H1 (cell line): ENCODE measurements at regions not wholly inside any gene's neighbourhood (a gene's known extent, or its start where the extent isn't known, plus 50 kb on each side); places are given as distances from the start of the nearest gene placed in this dataset.

Experiments
- CTCF ChIA-PET: fragments of 300-600 bp; sonication (Branson Sonifier 250); formaldehyde crosslinking; loops from one replicate; lab custom pipeline; 2021; ENCODE audit not compliant: partially characterized antibody; lab: Charles Lee
- POLR2A ChIA-PET: fragments of 300-600 bp; sonication (Branson Sonifier 250); formaldehyde crosslinking; loops from one replicate; lab custom pipeline; 2021; ENCODE audit warnings: inconsistent platforms; ENCODE audit not compliant: partially characterized antibody; lab: Charles Lee
- DNase-seq, 2 experiments: peaks; one replicate each; pipeline versions ENCODE4 v3.0.0 to v3.0.0-alpha.2; 2010 to 2022; ENCODE audit warnings: low spot score in 2 of 2, low read depth in 1 of 2, mixed read lengths in 1 of 2
- FAIRE-seq: peaks from 2 replicates; lab custom pipeline; 2011; peaks lifted over from hg19 to GRCh38; lab: Jason Lieb, UNC
- H2AFZ ChIP-seq: 2 replicates; pipeline ENCODE4 v1.8.1; 2012; ENCODE audit warnings: low read length, inconsistent platforms
- H2AK5ac ChIP-seq: 2 replicates; pipeline ENCODE4 v1.6.1; 2013; ENCODE audit warnings: low read depth, low read length
- H2BK120ac ChIP-seq: replicated peaks from 2 replicates; pipeline ENCODE3; 2013; ENCODE audit warnings: low read depth, low read length, inconsistent platforms
- H2BK12ac ChIP-seq: 2 replicates; pipeline ENCODE4 v1.6.1; 2013; ENCODE audit warnings: low read depth, low read length
- H2BK15ac ChIP-seq: 2 replicates; pipeline ENCODE4 v1.6.1; 2013; ENCODE audit warnings: low read length
- H2BK20ac ChIP-seq: 2 replicates; pipeline ENCODE4 v1.6.1; 2013; ENCODE audit warnings: low read length
- H2BK5ac ChIP-seq: 2 replicates; pipeline ENCODE4 v1.6.1; 2013; ENCODE audit warnings: low read depth, low read length
- H3K14ac ChIP-seq: 2 replicates; pipeline ENCODE4 v1.6.1; 2013; ENCODE audit warnings: inconsistent platforms; ENCODE audit not compliant: insufficient read length
- H3K18ac ChIP-seq: 2 replicates; pipeline ENCODE4 v1.6.1; 2013; ENCODE audit warnings: low read length; ENCODE audit errors: extremely low read depth
- H3K23ac ChIP-seq: 2 replicates; pipeline ENCODE4 v1.6.1; 2013; ENCODE audit warnings: inconsistent platforms; ENCODE audit not compliant: insufficient read length
- H3K23me2 ChIP-seq: 2 replicates; pipeline ENCODE4 v1.6.1; 2013; ENCODE audit warnings: low read depth, low read length
- H3K27ac ChIP-seq: 2 replicates; pipeline ENCODE4 v1.6.1; 2011; ENCODE audit warnings: low read depth, low read length, inconsistent platforms
- H3K27me3 ChIP-seq, 4 experiments: replicated peaks in 1 of 4; 1 replicate in 1 of 4; 2 replicates in 3 of 4; pipeline versions ENCODE4 v1.6.1 to v1.8.1; 2011 to 2013; ENCODE audit warnings: low read length in 3 of 4, mild to moderate bottlenecking in 3 of 4, inconsistent platforms in 2 of 4, mixed read lengths in 2 of 4, moderate library complexity in 1 of 4; ENCODE audit not compliant: control insufficient read depth in 3 of 4, insufficient read depth in 3 of 4; ENCODE audit errors: extremely low read depth in 1 of 4
- H3K36me3 ChIP-seq, 4 experiments: 2 replicates each; pipeline versions ENCODE4 v1.6.1 to v1.8.1; 2011 to 2013; ENCODE audit warnings: mild to moderate bottlenecking in 4 of 4, low read length in 3 of 4, moderate library complexity in 2 of 4, control low read depth in 1 of 4, inconsistent platforms in 1 of 4; ENCODE audit not compliant: insufficient read depth in 4 of 4, control insufficient read depth in 2 of 4
- H3K4ac ChIP-seq: replicated peaks from 2 replicates; pipeline ENCODE3; 2013; ENCODE audit warnings: low read length, low read depth, mixed read lengths, inconsistent platforms; ENCODE audit not compliant: insufficient read length
- H3K4me1 ChIP-seq, 4 experiments: replicated peaks in 1 of 4; 1 replicate in 1 of 4; 2 replicates in 3 of 4; pipeline versions ENCODE4 v1.6.1 to v1.8.1; 2011 to 2013; ENCODE audit warnings: low read length in 3 of 4, inconsistent platforms in 2 of 4, mixed read lengths in 1 of 4; ENCODE audit not compliant: insufficient read depth in 4 of 4, control insufficient read depth in 3 of 4
- H3K4me2 ChIP-seq, 2 experiments: 2 replicates each; pipeline versions ENCODE4 v1.6.1 to v1.8.1; 2011 to 2013; ENCODE audit warnings: low read depth in 2 of 2, low read length in 2 of 2, control low read depth in 1 of 2, inconsistent platforms in 1 of 2, mild to moderate bottlenecking in 1 of 2; ENCODE audit not compliant: insufficient read depth in 1 of 2
- H3K4me3 ChIP-seq, 4 experiments: fragments of 200-600, 300-600 bp in 1 of 4; sonication (generic), shearing (Covaris generic), sonication (Bioruptor Twin) in 1 of 4; 2 replicates each; pipeline versions ENCODE4 v1.5.1 to v1.8.1; 2011 to 2016; ENCODE audit warnings: low read length in 4 of 4, low read depth in 3 of 4, control low read depth in 2 of 4, inconsistent platforms in 2 of 4, mild to moderate bottlenecking in 2 of 4, mixed read lengths in 1 of 4, moderate library complexity in 1 of 4; ENCODE audit not compliant: insufficient read depth in 2 of 4; ENCODE audit errors: extremely low read depth in 1 of 4
- H3K56ac ChIP-seq: replicated peaks from 2 replicates; pipeline ENCODE3; 2013; ENCODE audit warnings: low read depth, mild to moderate bottlenecking, mixed read lengths, low read length, inconsistent platforms; ENCODE audit not compliant: insufficient read length
- H3K79me1 ChIP-seq: 2 replicates; pipeline ENCODE4 v1.6.1; 2013; ENCODE audit warnings: low read depth, low read length, control low read depth
- H3K79me2 ChIP-seq, 2 experiments: 2 replicates each; pipeline versions ENCODE4 v1.6.1 to v1.8.1; 2012 to 2013; ENCODE audit warnings: low read length in 2 of 2, mild to moderate bottlenecking in 2 of 2, inconsistent platforms in 1 of 2; ENCODE audit not compliant: insufficient read depth in 2 of 2, control insufficient read depth in 1 of 2
- H3K9ac ChIP-seq, 4 experiments: replicated peaks in 1 of 4; 1 replicate in 1 of 4; 2 replicates in 3 of 4; pipeline versions ENCODE4 v1.6.1 to v1.8.1; 2011 to 2013; ENCODE audit warnings: low read depth in 3 of 4, low read length in 3 of 4, control low read depth in 2 of 4, mild to moderate bottlenecking in 2 of 4, moderate library complexity in 2 of 4, inconsistent platforms in 1 of 4; ENCODE audit errors: extremely low read depth in 1 of 4
- H3K9me3 ChIP-seq, 2 experiments: 2 replicates each; pipeline versions ENCODE4 v1.6.1 to v1.8.1; 2012 to 2013; ENCODE audit warnings: mild to moderate bottlenecking in 2 of 2, moderate library complexity in 2 of 2, control low read depth in 1 of 2, inconsistent platforms in 1 of 2, low read depth in 1 of 2, low read length in 1 of 2, mixed read lengths in 1 of 2; ENCODE audit not compliant: insufficient read depth in 2 of 2
- H4K20me1 ChIP-seq, 2 experiments: replicated peaks in 1 of 2; 2 replicates each; pipeline versions ENCODE3 to v1.8.1; 2011 to 2013; ENCODE audit warnings: inconsistent platforms in 2 of 2, low read length in 2 of 2, mild to moderate bottlenecking in 1 of 2; ENCODE audit not compliant: insufficient read depth in 2 of 2, control insufficient read depth in 1 of 2
- H4K5ac ChIP-seq: 2 replicates; pipeline ENCODE4 v1.6.1; 2013; ENCODE audit warnings: low read length, low read depth, mixed read lengths, inconsistent platforms; ENCODE audit not compliant: insufficient read length
- H4K8ac ChIP-seq: 2 replicates; pipeline ENCODE4 v1.8.0; 2013; ENCODE audit warnings: mild to moderate bottlenecking, moderate library complexity, low read length, inconsistent platforms; ENCODE audit not compliant: insufficient read depth; ENCODE audit errors: extremely low read depth
- H4K91ac ChIP-seq: replicated peaks from 2 replicates; pipeline ENCODE3; 2013; ENCODE audit warnings: low read length, mixed read lengths, inconsistent platforms; ENCODE audit not compliant: insufficient read length
- BRCA1 ChIP-seq: IDR thresholded peaks from 2 replicates; pipeline ENCODE4 v1.6.1; 2012; ENCODE audit warnings: low read depth, low read length, improper control_type of control experiment
- CEBPB ChIP-seq: IDR thresholded peaks from 2 replicates; pipeline ENCODE4 v1.6.1; 2012; ENCODE audit warnings: low read depth, low read length
- HDAC6 ChIP-seq: IDR thresholded peaks from one replicate; pipeline ENCODE4 v1.7.1; 2012; ENCODE audit warnings: low read depth, mild to moderate bottlenecking, inconsistent platforms, low read length, moderate library complexity
- KDM5A ChIP-seq: fragments of 200-600 bp; IDR thresholded peaks from 2 replicates; pipeline ENCODE4 v1.7.1; 2012; ENCODE audit warnings: mild to moderate bottlenecking, low read length, inconsistent platforms, mixed read lengths
- NRF1 ChIP-seq: IDR thresholded peaks from 2 replicates; pipeline ENCODE4 v1.6.1; 2011; ENCODE audit warnings: mild to moderate bottlenecking, low read depth, low read length, improper control_type of control experiment
- POLR2AphosphoS5 ChIP-seq: IDR thresholded peaks from 2 replicates; pipeline ENCODE4 v1.6.1; 2011; ENCODE audit warnings: low read depth, low read length
- POU5F1 ChIP-seq: IDR thresholded peaks from 2 replicates; pipeline ENCODE4 v1.6.1; 2011; ENCODE audit warnings: low read depth, mild to moderate bottlenecking, low read length, moderate library complexity
- RXRA ChIP-seq: IDR thresholded peaks from 2 replicates; pipeline ENCODE4 v1.6.1; 2011; ENCODE audit warnings: low read depth, mild to moderate bottlenecking, low read length, moderate library complexity; ENCODE audit not compliant: insufficient read depth
- SP4 ChIP-seq: IDR thresholded peaks from 2 replicates; pipeline ENCODE4 v1.6.1; 2012; ENCODE audit warnings: low read length, inconsistent platforms
- TBP ChIP-seq: IDR thresholded peaks from 2 replicates; pipeline ENCODE4 v1.6.1; 2011; ENCODE audit warnings: low read depth, low read length, improper control_type of control experiment
- ZNF274 ChIP-seq: IDR thresholded peaks from 2 replicates; pipeline ENCODE4 v1.7.0; 2012; ENCODE audit warnings: low read length, borderline replicate concordance; ENCODE audit errors: extremely low read depth
- WGBS, 2 experiments: shearing (Covaris generic) in 1 of 2; methylation state at CpG; one replicate each; pipeline versions ENCODE4 v1.1.6 to v1.1.7; 2013 to 2015; ENCODE audit warnings: low lambda C conversion rate in 2 of 2, mixed read lengths in 2 of 2, inconsistent platforms in 1 of 2, low coverage in 1 of 2, missing lambda C conversion rate in 1 of 2; ENCODE audit not compliant: insufficient replicate concordance in 2 of 2, insufficient coverage in 1 of 2, insufficient read length in 1 of 2; ENCODE audit errors: extremely low coverage in 1 of 2, missing lambda C conversion rate in 1 of 2; 5-methylcytosine and 5-hydroxymethylcytosine counted together
- TF ChIP-seq, protein P1 (sequence below): IDR thresholded peaks from 2 replicates; pipeline ENCODE4 v1.6.1; 2012; ENCODE audit warnings: inconsistent platforms

DNA sequence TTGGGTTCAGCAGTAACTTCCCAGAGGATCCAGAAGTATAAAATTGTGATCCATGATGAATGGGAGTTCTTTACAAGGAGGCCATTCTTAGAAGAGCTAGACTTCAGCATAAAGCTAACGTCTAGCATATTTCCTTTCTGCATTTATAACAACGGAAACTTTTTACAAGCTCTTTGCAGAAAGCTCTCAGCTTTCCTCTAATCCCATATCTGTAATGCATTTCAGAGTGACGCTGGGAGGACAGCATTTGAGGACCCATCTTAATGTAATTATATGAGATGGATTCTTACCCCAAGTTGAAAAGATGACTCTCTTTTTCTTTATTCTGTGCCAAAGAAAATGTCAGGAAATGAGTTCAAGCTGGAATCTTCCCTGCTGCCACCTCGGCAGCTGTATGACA is 132.0 kb upstream of the CACHD1 start:
- no peak overlapping the region for H2BK5ac ChIP-seq
- DNase-seq = no peak
- H4K5ac ChIP-seq = no peak overlapping the region
- H3K9me3 ChIP-seq = no peaks in the 10 kb centered on the region
- no peak overlapping the region for H4K8ac ChIP-seq
- H3K4me2 ChIP-seq = no peak overlapping the region
- H2AFZ ChIP-seq = no peak overlapping the region
- no peaks in the 10 kb centered on the region for H4K20me1 ChIP-seq
- TF ChIP-seq, protein P1, sequence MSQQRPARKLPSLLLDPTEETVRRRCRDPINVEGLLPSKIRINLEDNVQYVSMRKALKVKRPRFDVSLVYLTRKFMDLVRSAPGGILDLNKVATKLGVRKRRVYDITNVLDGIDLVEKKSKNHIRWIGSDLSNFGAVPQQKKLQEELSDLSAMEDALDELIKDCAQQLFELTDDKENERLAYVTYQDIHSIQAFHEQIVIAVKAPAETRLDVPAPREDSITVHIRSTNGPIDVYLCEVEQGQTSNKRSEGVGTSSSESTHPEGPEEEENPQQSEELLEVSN = no peak
- TF ChIP-seq POLR2AphosphoS5 (no peak), HDAC6 (no peak), NRF1 (no peak), POU5F1 (no peak), CEBPB (no peak), TBP (no peak), RXRA (no peak), ZNF274 (no peak), SP4 (no peak), BRCA1 (no peak), KDM5A (no peak)
- TF ChIP-seq, all 59 proteins: peak for 0
- no peak overlapping the region for H3K4me3 ChIP-seq
- H4K91ac ChIP-seq = no peak overlapping the region
- H3K4ac ChIP-seq = no peak overlapping the region
- H3K27me3 ChIP-seq = no peaks in the 10 kb centered on the region
- H3K36me3 ChIP-seq = no peaks in the 10 kb centered on the region
- no peak overlapping the region for H3K18ac ChIP-seq
- no peak overlapping the region for H2AK5ac ChIP-seq
- H3K56ac ChIP-seq = no peak overlapping the region
- CTCF ChIA-PET = interaction anchor here (0.6 to 1.0 kb wide), 3 partner anchors 42 to 340 kb away, joined by 3 to 4 read pairs (median 3); no protein-coding TSS in a partner anchor
- no peaks in the 10 kb centered on the region for H3K23me2 ChIP-seq
- H2BK15ac ChIP-seq = no peak overlapping the region
- no peak overlapping the region for H3K9ac ChIP-seq
- POLR2A ChIA-PET = no interaction called here
- H2BK20ac ChIP-seq = no peak overlapping the region
- H3K27ac ChIP-seq = no peak overlapping the region
- no peak overlapping the region for H3K14ac ChIP-seq
- 88% methylated on average over 4 of the region's 4 CpGs; no CpG with 5 or more reads in 1 of the 2 experiments for WGBS, 2 experiments
- no peak for FAIRE-seq
- no peaks in the 10 kb centered on the region for H3K79me2 ChIP-seq
- H3K79me1 ChIP-seq = no peaks in the 10 kb centered on the region
- H3K23ac ChIP-seq = no peak overlapping the region
- no peak overlapping the region for H2BK120ac ChIP-seq
- no peak overlapping the region for H2BK12ac ChIP-seq
- no peaks in the 10 kb centered on the region for H3K4me1 ChIP-seq
